BE2C (cell line): ENCODE measurements at regions not wholly inside any gene's neighbourhood (a gene's known extent, or its start where the extent isn't known, plus 50 kb on each side); places are given as distances from the start of the nearest gene placed in this dataset.

ENCODE experiments used
- DNase-seq: peaks from one replicate; pipeline ENCODE4 v3.0.0-alpha.2; 2020
- H3K27me3 ChIP-seq: fragments of 250-450 bp; sonication (Bioruptor Pico); 2 replicates; pipeline ENCODE4 v1.5.1; 2020; ENCODE audit warnings: mild to moderate bottlenecking
- H3K36me3 ChIP-seq: fragments of 250-450 bp; sonication (Bioruptor Pico); 2 replicates; pipeline ENCODE4 v1.5.1; 2020; ENCODE audit warnings: mild to moderate bottlenecking
- H3K4me1 ChIP-seq: fragments of 250-450 bp; sonication (Bioruptor Pico); 2 replicates; pipeline ENCODE4 v1.5.1; 2020
- H3K4me3 ChIP-seq: 2 replicates; pipeline ENCODE4 v1.5.1; 2011; ENCODE audit warnings: low read depth, low read length
- H3K9me3 ChIP-seq: fragments of 250-450 bp; sonication (Bioruptor Pico); 2 replicates; pipeline ENCODE4 v1.5.1; 2020
- CTCF ChIP-seq: IDR thresholded peaks from 2 replicates; pipeline ENCODE4 v1.5.1; 2012; ENCODE audit warnings: mild to moderate bottlenecking, low read depth, low read length

- Histone ChIP-seq H3K27me3 (no peaks in the 10 kb centered on the region), H3K36me3 (no peaks in the 10 kb centered on the region; the same call in 1 of the 2 replicates), H3K4me1 (no peaks in the 10 kb centered on the region), H3K9me3 (no peaks in the 10 kb centered on the region), H3K4me3 (no peak overlapping the region)
- TF ChIP-seq CTCF, result no peak
- DNase-seq, result no peak
Measured at GRCh38 chr2:7771781-7772180, 854.6 kb downstream of the RNF144A start.

- DNase-seq, result no peak
- H3K4me3 ChIP-seq, result no peak overlapping the region
- no peaks in the 10 kb centered on the region for H3K4me1 ChIP-seq
- H3K9me3 ChIP-seq, result no peaks in the 10 kb centered on the region
- no peaks in the 10 kb centered on the region for H3K36me3 ChIP-seq
- H3K27me3 ChIP-seq, result no peaks in the 10 kb centered on the region
- no peak for TF ChIP-seq CTCF
Measured at GRCh38 chr2:7773362-7774360, 856.4 kb downstream of the RNF144A start.

GRCh38 chr2:7774481-7774880 is 857.3 kb downstream of the RNF144A start:
- H3K4me1 ChIP-seq, result no peaks in the 10 kb centered on the region
- no peaks in the 10 kb centered on the region for H3K9me3 ChIP-seq
- H3K4me3 ChIP-seq, result no peak overlapping the region
- H3K36me3 ChIP-seq, result no peaks in the 10 kb centered on the region
- no peak for TF ChIP-seq CTCF
- H3K27me3 ChIP-seq, result no peaks in the 10 kb centered on the region
- no peak for DNase-seq

- H3K9me3 ChIP-seq, result no peaks in the 10 kb centered on the region
- DNase-seq, result no peak
- H3K4me3 ChIP-seq, result no peak overlapping the region
- H3K27me3 ChIP-seq, result no peaks in the 10 kb centered on the region
- no peaks in the 10 kb centered on the region for H3K36me3 ChIP-seq
- no peak for TF ChIP-seq CTCF
- H3K4me1 ChIP-seq, result no peaks in the 10 kb centered on the region
Measured at GRCh38 chr2:7777668-7778067, 860.5 kb downstream of the RNF144A start.

- no peaks in the 10 kb centered on the region for H3K27me3 ChIP-seq
- no peak for DNase-seq
- TF ChIP-seq CTCF, result no peak
- H3K4me1 ChIP-seq, result no peaks in the 10 kb centered on the region
- H3K36me3 ChIP-seq, result no peaks in the 10 kb centered on the region
- no peaks in the 10 kb centered on the region for H3K9me3 ChIP-seq
- no peak overlapping the region for H3K4me3 ChIP-seq
Measured at GRCh38 chr2:7780321-7780720, 863.1 kb downstream of the RNF144A start.

GRCh38 chr2:7785700-7786099 is 868.5 kb downstream of the RNF144A start:
- Histone ChIP-seq H3K9me3 (no peaks in the 10 kb centered on the region), H3K4me1 (no peaks in the 10 kb centered on the region), H3K36me3 (no peaks in the 10 kb centered on the region), H3K4me3 (no peak overlapping the region), H3K27me3 (no peaks in the 10 kb centered on the region)
- DNase-seq, result no peak
- no peak for TF ChIP-seq CTCF
